ENCODE measurements at regions not wholly inside any gene's neighbourhood (a gene's known extent, or its start where the extent isn't known, plus 50 kb on each side); places are given as distances from the start of the nearest gene placed in this dataset.

- peaks cover 5% of the 10 kb centered on the region for H3K36me3 Mint-ChIP-seq (ENCODE audit: low read depth, unreplicated experiment)
- H3K4me1 Mint-ChIP-seq (ENCODE audit: low read depth, unreplicated experiment) = peaks cover 9% of the 10 kb centered on the region
These were observed 194.2 kb downstream of the PRL start for GRCh38 chr6:22102671-22103070.

DNA sequence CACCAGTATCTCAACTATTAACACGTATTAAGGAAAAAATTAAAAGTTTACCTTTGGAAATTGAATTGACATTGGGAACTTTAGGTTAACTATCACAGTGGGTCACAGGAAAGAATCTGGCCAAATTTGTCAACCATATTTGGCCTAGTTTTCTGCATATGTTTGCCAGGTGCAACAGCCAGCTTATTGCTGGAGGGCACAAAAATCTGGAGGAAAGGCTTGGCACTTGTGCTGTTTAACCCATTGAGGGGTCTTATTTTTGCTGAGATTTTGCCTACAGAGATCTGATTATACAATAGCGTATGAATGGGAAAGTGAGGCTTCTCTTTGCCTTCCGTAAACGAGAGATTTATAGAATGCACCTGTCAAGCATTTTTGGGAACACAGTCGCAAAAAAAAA, 190.4 kb downstream of the PRL start:
- Mint-ChIP-seq H3K27me3 (ENCODE audit: low read depth, unreplicated experiment) (no peaks in the 10 kb centered on the region), H3K36me3 (ENCODE audit: low read depth, unreplicated experiment) (peaks cover 6% of the 10 kb centered on the region), H3K4me3 (ENCODE audit: unreplicated experiment) (no peak overlapping the region), H3K27ac (ENCODE audit: unreplicated experiment) (no peak overlapping the region), H3K4me1 (ENCODE audit: low read depth, unreplicated experiment) (peaks cover 19% of the 10 kb centered on the region), H3K9me3 (ENCODE audit: unreplicated experiment) (peaks cover 3% of the 10 kb centered on the region)
- Histone ChIP-seq H4K20me1 (ENCODE audit: insufficient read depth, low read length) (no peaks in the 10 kb centered on the region), H3K27ac (ENCODE audit: low read depth, low read length) (no peak overlapping the region), H3K4me3 (ENCODE audit: insufficient read depth, low read depth, low read length) (no peak overlapping the region), H3K9me3 (ENCODE audit: insufficient read depth, low read depth, low read length) (no peaks in the 10 kb centered on the region), H3K79me2 (ENCODE audit: insufficient read depth, low read length) (no peaks in the 10 kb centered on the region), H3K4me2 (ENCODE audit: low read length) (no peak overlapping the region), H3K36me3 (ENCODE audit: insufficient read depth, low read length) (no peaks in the 10 kb centered on the region), H2AFZ (ENCODE audit: low read depth, low read length) (no peak overlapping the region), H3K4me1 (ENCODE audit: insufficient read depth, low read length) (no peaks in the 10 kb centered on the region), H3K27me3 (ENCODE audit: insufficient read depth, low read length) (no peaks in the 10 kb centered on the region), H3K9ac (ENCODE audit: low read length) (no peak overlapping the region)
- TF ChIP-seq, protein P1, sequence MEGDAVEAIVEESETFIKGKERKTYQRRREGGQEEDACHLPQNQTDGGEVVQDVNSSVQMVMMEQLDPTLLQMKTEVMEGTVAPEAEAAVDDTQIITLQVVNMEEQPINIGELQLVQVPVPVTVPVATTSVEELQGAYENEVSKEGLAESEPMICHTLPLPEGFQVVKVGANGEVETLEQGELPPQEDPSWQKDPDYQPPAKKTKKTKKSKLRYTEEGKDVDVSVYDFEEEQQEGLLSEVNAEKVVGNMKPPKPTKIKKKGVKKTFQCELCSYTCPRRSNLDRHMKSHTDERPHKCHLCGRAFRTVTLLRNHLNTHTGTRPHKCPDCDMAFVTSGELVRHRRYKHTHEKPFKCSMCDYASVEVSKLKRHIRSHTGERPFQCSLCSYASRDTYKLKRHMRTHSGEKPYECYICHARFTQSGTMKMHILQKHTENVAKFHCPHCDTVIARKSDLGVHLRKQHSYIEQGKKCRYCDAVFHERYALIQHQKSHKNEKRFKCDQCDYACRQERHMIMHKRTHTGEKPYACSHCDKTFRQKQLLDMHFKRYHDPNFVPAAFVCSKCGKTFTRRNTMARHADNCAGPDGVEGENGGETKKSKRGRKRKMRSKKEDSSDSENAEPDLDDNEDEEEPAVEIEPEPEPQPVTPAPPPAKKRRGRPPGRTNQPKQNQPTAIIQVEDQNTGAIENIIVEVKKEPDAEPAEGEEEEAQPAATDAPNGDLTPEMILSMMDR (IDR thresholded peaks at IDR 0.05; ENCODE audit: insufficient read depth, low read depth, low read length) = no peak
- TF ChIP-seq EZH2 (IDR thresholded peaks at IDR 0.05; ENCODE audit: insufficient read depth, low read length) = no peak
- DNase-seq (ENCODE audit: low read depth) (no peak), FAIRE-seq (no peak)

More at GRCh38 chr6:22102671-22103070, 194.2 kb downstream of the PRL start:
- TF ChIP-seq, protein P1 (IDR thresholded peaks at IDR 0.05; ENCODE audit: insufficient read depth, low read depth, low read length) = no peak
- TF ChIP-seq EZH2 (IDR thresholded peaks at IDR 0.05; ENCODE audit: insufficient read depth, low read length) = no peak
- Histone ChIP-seq H3K9me3 (ENCODE audit: insufficient read depth, low read depth, low read length) (no peaks in the 10 kb centered on the region), H2AFZ (ENCODE audit: low read depth, low read length) (no peak overlapping the region), H3K79me2 (ENCODE audit: insufficient read depth, low read length) (no peaks in the 10 kb centered on the region), H4K20me1 (ENCODE audit: insufficient read depth, low read length) (no peaks in the 10 kb centered on the region), H3K36me3 (ENCODE audit: insufficient read depth, low read length) (no peaks in the 10 kb centered on the region), H3K27ac (ENCODE audit: low read depth, low read length) (no peak overlapping the region), H3K4me2 (ENCODE audit: low read length) (no peak overlapping the region), H3K4me1 (ENCODE audit: insufficient read depth, low read length) (no peaks in the 10 kb centered on the region), H3K27me3 (ENCODE audit: insufficient read depth, low read length) (no peaks in the 10 kb centered on the region), H3K9ac (ENCODE audit: low read length) (no peak overlapping the region), H3K4me3 (ENCODE audit: insufficient read depth, low read depth, low read length) (no peak overlapping the region)
- H3K9me3 Mint-ChIP-seq (ENCODE audit: unreplicated experiment) = peaks cover 3% of the 10 kb centered on the region
- H3K27me3 Mint-ChIP-seq (ENCODE audit: low read depth, unreplicated experiment) = no peaks in the 10 kb centered on the region
- DNase-seq (ENCODE audit: low read depth) (peak; percentile 52), FAIRE-seq (peak; percentile 17)
- H3K27ac Mint-ChIP-seq (ENCODE audit: unreplicated experiment) = no peak overlapping the region
- H3K4me3 Mint-ChIP-seq (ENCODE audit: unreplicated experiment) = no peak overlapping the region

GRCh38 chr6:22106961-22107360, 189.9 kb downstream of the PRL start:
- Histone ChIP-seq H3K4me1 (ENCODE audit: insufficient read depth, low read length) (no peaks in the 10 kb centered on the region), H3K27me3 (ENCODE audit: insufficient read depth, low read length) (no peaks in the 10 kb centered on the region), H3K9me3 (ENCODE audit: insufficient read depth, low read depth, low read length) (no peaks in the 10 kb centered on the region), H3K9ac (ENCODE audit: low read length) (no peak overlapping the region), H2AFZ (ENCODE audit: low read depth, low read length) (no peak overlapping the region), H3K4me3 (ENCODE audit: insufficient read depth, low read depth, low read length) (no peak overlapping the region), H4K20me1 (ENCODE audit: insufficient read depth, low read length) (no peaks in the 10 kb centered on the region), H3K4me2 (ENCODE audit: low read length) (no peak overlapping the region), H3K36me3 (ENCODE audit: insufficient read depth, low read length) (no peaks in the 10 kb centered on the region), H3K79me2 (ENCODE audit: insufficient read depth, low read length) (no peaks in the 10 kb centered on the region), H3K27ac (ENCODE audit: low read depth, low read length) (no peak overlapping the region)
- H3K4me3 Mint-ChIP-seq (ENCODE audit: unreplicated experiment) = no peak overlapping the region
- peaks cover 16% of the 10 kb centered on the region for H3K4me1 Mint-ChIP-seq (ENCODE audit: low read depth, unreplicated experiment)
- peaks cover 3% of the 10 kb centered on the region for H3K9me3 Mint-ChIP-seq (ENCODE audit: unreplicated experiment)
- peaks cover 6% of the 10 kb centered on the region for H3K36me3 Mint-ChIP-seq (ENCODE audit: low read depth, unreplicated experiment)
- no peak for TF ChIP-seq EZH2 (IDR thresholded peaks at IDR 0.05; ENCODE audit: insufficient read depth, low read length)
- DNase-seq (ENCODE audit: low read depth) (no peak), FAIRE-seq (no peak)
- no peak overlapping the region for H3K27ac Mint-ChIP-seq (ENCODE audit: unreplicated experiment)
- H3K27me3 Mint-ChIP-seq (ENCODE audit: low read depth, unreplicated experiment) = no peaks in the 10 kb centered on the region
